NCI-H128 (cell line): ENCODE measurements at regions not wholly inside any gene's neighbourhood (a gene's known extent, or its start where the extent isn't known, plus 50 kb on each side); places are given as distances from the start of the nearest gene placed in this dataset.

ENCODE experiments used
- DNase-seq: peaks from one replicate; lab custom pipeline; 2025; ENCODE audit not compliant: unreplicated experiment; lab: John Stamatoyannopoulos, UW

GRCh38 chr2:228658998-228659397 lies 477.5 kb upstream of the SPHKAP start:
- no peak for DNase-seq

- DNase-seq: no peak
Measured at GRCh38 chr2:228657807-228658402, 476.4 kb upstream of the SPHKAP start.

GRCh38 chr2:228655331-228655730 lies 473.8 kb upstream of the SPHKAP start:
- no peak for DNase-seq

- DNase-seq: no peak
Measured at GRCh38 chr2:228654707-228655106, 473.2 kb upstream of the SPHKAP start.

- DNase-seq: no peak
Measured at GRCh38 chr2:228653884-228654283, 472.4 kb upstream of the SPHKAP start.

- DNase-seq: no peak
Measured at GRCh38 chr2:228652366-228652765, 470.9 kb upstream of the SPHKAP start.

GRCh38 chr2:228649876-228650275 lies 468.4 kb upstream of the SPHKAP start:
- DNase-seq: no peak

- DNase-seq: no peak
Measured at GRCh38 chr2:228649447-228649846, 468.0 kb upstream of the SPHKAP start.

GRCh38 chr2:228648541-228648940 lies 467.1 kb upstream of the SPHKAP start:
- DNase-seq: no peak

GRCh38 chr2:228646061-228646460 lies 464.6 kb upstream of the SPHKAP start:
- no peak for DNase-seq

- DNase-seq: no peak
Measured at GRCh38 chr2:228644199-228644598, 462.7 kb upstream of the SPHKAP start.

- no peak for DNase-seq
Measured at GRCh38 chr2:228642861-228643260, 461.4 kb upstream of the SPHKAP start.

GRCh38 chr2:228630786-228631185 lies 449.3 kb upstream of the SPHKAP start:
- DNase-seq: no peak

- DNase-seq: no peak
Measured at GRCh38 chr2:228629251-228629650, 447.8 kb upstream of the SPHKAP start.

GRCh38 chr2:228628682-228629081 lies 447.2 kb upstream of the SPHKAP start:
- no peak for DNase-seq

- no peak for DNase-seq
Measured at GRCh38 chr2:228627510-228627909, 446.0 kb upstream of the SPHKAP start.

- no peak for DNase-seq
Measured at GRCh38 chr2:228625481-228625880, 444.0 kb upstream of the SPHKAP start.

- no peak for DNase-seq
Measured at GRCh38 chr2:228624733-228625132, 443.2 kb upstream of the SPHKAP start.

- DNase-seq: no peak
Measured at GRCh38 chr2:228615496-228615895, 434.0 kb upstream of the SPHKAP start.

GRCh38 chr2:228614741-228615140 lies 433.3 kb upstream of the SPHKAP start:
- no peak for DNase-seq

- DNase-seq: peak; percentile 45
Measured at GRCh38 chr2:228613133-228613850, 431.8 kb upstream of the SPHKAP start.

GRCh38 chr2:228611171-228611570 lies 429.7 kb upstream of the SPHKAP start:
- DNase-seq: no peak

GRCh38 chr2:228602288-228602687 lies 420.8 kb upstream of the SPHKAP start:
- no peak for DNase-seq
